ENCODE measurements at regions not wholly inside any gene's neighbourhood (a gene's known extent, or its start where the extent isn't known, plus 50 kb on each side); places are given as distances from the start of the nearest gene placed in this dataset.

- Mint-ChIP-seq H3K27me3 (no peaks in the 10 kb centered on the region), H3K4me3 (no peak overlapping the region), H3K4me1 (ENCODE audit: low read depth) (no peaks in the 10 kb centered on the region), H3K9me3 (no peaks in the 10 kb centered on the region), H3K27ac (no peak overlapping the region), H3K36me3 (ENCODE audit: low read depth) (no peaks in the 10 kb centered on the region)
These were observed 1438.8 kb upstream of the ALCAM start for GRCh38 chr3:103927896-103928295.

- H3K27me3 Mint-ChIP-seq, result no peaks in the 10 kb centered on the region
- no peak overlapping the region for H3K27ac Mint-ChIP-seq
- no peaks in the 10 kb centered on the region for H3K36me3 Mint-ChIP-seq (ENCODE audit: low read depth)
- H3K4me3 Mint-ChIP-seq, result no peak overlapping the region
- H3K4me1 Mint-ChIP-seq (ENCODE audit: low read depth), result no peaks in the 10 kb centered on the region
- H3K9me3 Mint-ChIP-seq, result peaks cover 7% of the 10 kb centered on the region
These were observed 1429.6 kb upstream of the ALCAM start for GRCh38 chr3:103937094-103937493.

GRCh38 chr3:103947062-103947461, 1419.6 kb upstream of the ALCAM start:
- no peak overlapping the region for H3K4me3 Mint-ChIP-seq
- H3K27ac Mint-ChIP-seq, result no peak overlapping the region
- H3K4me1 Mint-ChIP-seq (ENCODE audit: low read depth), result no peaks in the 10 kb centered on the region
- H3K9me3 Mint-ChIP-seq, result no peaks in the 10 kb centered on the region
- H3K36me3 Mint-ChIP-seq (ENCODE audit: low read depth), result no peaks in the 10 kb centered on the region
- no peaks in the 10 kb centered on the region for H3K27me3 Mint-ChIP-seq

- H3K36me3 Mint-ChIP-seq (ENCODE audit: low read depth), result no peaks in the 10 kb centered on the region
- H3K4me1 Mint-ChIP-seq (ENCODE audit: low read depth), result no peaks in the 10 kb centered on the region
- no peak overlapping the region for H3K4me3 Mint-ChIP-seq
- H3K27me3 Mint-ChIP-seq, result no peaks in the 10 kb centered on the region
- peaks cover 6% of the 10 kb centered on the region for H3K9me3 Mint-ChIP-seq
- H3K27ac Mint-ChIP-seq, result no peak overlapping the region
These were observed 1417.0 kb upstream of the ALCAM start for GRCh38 chr3:103949693-103950092.

GRCh38 chr3:103950676-103951075, 1416.0 kb upstream of the ALCAM start:
- Mint-ChIP-seq H3K9me3 (peaks cover 6% of the 10 kb centered on the region), H3K36me3 (ENCODE audit: low read depth) (no peaks in the 10 kb centered on the region), H3K27me3 (no peaks in the 10 kb centered on the region), H3K4me3 (no peak overlapping the region), H3K27ac (no peak overlapping the region), H3K4me1 (ENCODE audit: low read depth) (no peaks in the 10 kb centered on the region)

- Mint-ChIP-seq H3K9me3 (peaks cover 6% of the 10 kb centered on the region), H3K27me3 (no peaks in the 10 kb centered on the region), H3K4me1 (ENCODE audit: low read depth) (no peaks in the 10 kb centered on the region), H3K36me3 (ENCODE audit: low read depth) (no peaks in the 10 kb centered on the region), H3K4me3 (no peak overlapping the region), H3K27ac (no peak overlapping the region)
These were observed 1412.9 kb upstream of the ALCAM start for GRCh38 chr3:103953796-103954195.

GRCh38 chr3:103960819-103961218, 1405.9 kb upstream of the ALCAM start:
- H3K9me3 Mint-ChIP-seq, result no peaks in the 10 kb centered on the region
- H3K27ac Mint-ChIP-seq, result no peak overlapping the region
- no peaks in the 10 kb centered on the region for H3K36me3 Mint-ChIP-seq (ENCODE audit: low read depth)
- no peaks in the 10 kb centered on the region for H3K4me1 Mint-ChIP-seq (ENCODE audit: low read depth)
- no peaks in the 10 kb centered on the region for H3K27me3 Mint-ChIP-seq
- H3K4me3 Mint-ChIP-seq, result no peak overlapping the region

GRCh38 chr3:103963599-103963998, 1403.1 kb upstream of the ALCAM start:
- Mint-ChIP-seq H3K4me3 (no peak overlapping the region), H3K27ac (no peak overlapping the region), H3K9me3 (no peaks in the 10 kb centered on the region), H3K27me3 (no peaks in the 10 kb centered on the region), H3K36me3 (ENCODE audit: low read depth) (no peaks in the 10 kb centered on the region), H3K4me1 (ENCODE audit: low read depth) (no peaks in the 10 kb centered on the region)

- Mint-ChIP-seq H3K4me1 (ENCODE audit: low read depth) (no peaks in the 10 kb centered on the region), H3K4me3 (no peak overlapping the region), H3K27me3 (no peaks in the 10 kb centered on the region), H3K36me3 (ENCODE audit: low read depth) (no peaks in the 10 kb centered on the region), H3K9me3 (no peaks in the 10 kb centered on the region), H3K27ac (no peak overlapping the region)
These were observed 1400.9 kb upstream of the ALCAM start for GRCh38 chr3:103965764-103966163.

GRCh38 chr3:103966749-103967148, 1400.0 kb upstream of the ALCAM start:
- Mint-ChIP-seq H3K9me3 (no peaks in the 10 kb centered on the region), H3K27ac (no peak overlapping the region), H3K4me1 (ENCODE audit: low read depth) (no peaks in the 10 kb centered on the region), H3K36me3 (ENCODE audit: low read depth) (no peaks in the 10 kb centered on the region), H3K27me3 (no peaks in the 10 kb centered on the region), H3K4me3 (no peak overlapping the region)

- H3K9me3 Mint-ChIP-seq, result peaks cover 4% of the 10 kb centered on the region
- no peaks in the 10 kb centered on the region for H3K27me3 Mint-ChIP-seq
- no peaks in the 10 kb centered on the region for H3K36me3 Mint-ChIP-seq (ENCODE audit: low read depth)
- no peak overlapping the region for H3K4me3 Mint-ChIP-seq
- no peak overlapping the region for H3K27ac Mint-ChIP-seq
- no peaks in the 10 kb centered on the region for H3K4me1 Mint-ChIP-seq (ENCODE audit: low read depth)
These were observed 1398.6 kb upstream of the ALCAM start for GRCh38 chr3:103968131-103968530.

- Mint-ChIP-seq H3K36me3 (ENCODE audit: low read depth) (no peaks in the 10 kb centered on the region), H3K9me3 (peaks cover 4% of the 10 kb centered on the region), H3K4me3 (no peak overlapping the region), H3K27ac (no peak overlapping the region), H3K27me3 (no peaks in the 10 kb centered on the region), H3K4me1 (ENCODE audit: low read depth) (no peaks in the 10 kb centered on the region)
These were observed 1398.0 kb upstream of the ALCAM start for GRCh38 chr3:103968751-103969150.

GRCh38 chr3:103976931-103977339, 1389.8 kb upstream of the ALCAM start:
- peaks cover 11% of the 10 kb centered on the region for H3K9me3 Mint-ChIP-seq
- H3K4me3 Mint-ChIP-seq, result no peak overlapping the region
- H3K27ac Mint-ChIP-seq, result no peak overlapping the region
- H3K36me3 Mint-ChIP-seq (ENCODE audit: low read depth), result no peaks in the 10 kb centered on the region
- no peaks in the 10 kb centered on the region for H3K4me1 Mint-ChIP-seq (ENCODE audit: low read depth)
- H3K27me3 Mint-ChIP-seq, result no peaks in the 10 kb centered on the region

GRCh38 chr3:103977417-103977816, 1389.3 kb upstream of the ALCAM start:
- Mint-ChIP-seq H3K36me3 (ENCODE audit: low read depth) (no peaks in the 10 kb centered on the region), H3K27me3 (no peaks in the 10 kb centered on the region), H3K9me3 (peaks cover 7% of the 10 kb centered on the region), H3K27ac (no peak overlapping the region), H3K4me1 (ENCODE audit: low read depth) (no peaks in the 10 kb centered on the region), H3K4me3 (no peak overlapping the region)

GRCh38 chr3:103991461-103992115, 1375.1 kb upstream of the ALCAM start:
- Mint-ChIP-seq H3K27ac (no peak overlapping the region), H3K27me3 (no peaks in the 10 kb centered on the region), H3K4me3 (no peak overlapping the region), H3K9me3 (no peaks in the 10 kb centered on the region), H3K36me3 (ENCODE audit: low read depth) (no peaks in the 10 kb centered on the region), H3K4me1 (ENCODE audit: low read depth) (no peaks in the 10 kb centered on the region)

- Mint-ChIP-seq H3K27me3 (no peaks in the 10 kb centered on the region), H3K4me1 (ENCODE audit: low read depth) (no peaks in the 10 kb centered on the region), H3K27ac (no peak overlapping the region), H3K9me3 (no peaks in the 10 kb centered on the region), H3K36me3 (ENCODE audit: low read depth) (no peaks in the 10 kb centered on the region), H3K4me3 (no peak overlapping the region)
These were observed 1374.2 kb upstream of the ALCAM start for GRCh38 chr3:103992469-103992868.

Measured in stimulated activated naive CD8-positive, alpha-beta T cell treated with anti-CD3 and anti-CD28 coated beads, Interleukin-15, Interleukin-2, amounts not matched to agents 100 ng/mL and 50 ng/mL, for 24 hours (primary cell).